ENCODE measurements at regions not wholly inside any gene's neighbourhood (a gene's known extent, or its start where the extent isn't known, plus 50 kb on each side); places are given as distances from the start of the nearest gene placed in this dataset.

DNA sequence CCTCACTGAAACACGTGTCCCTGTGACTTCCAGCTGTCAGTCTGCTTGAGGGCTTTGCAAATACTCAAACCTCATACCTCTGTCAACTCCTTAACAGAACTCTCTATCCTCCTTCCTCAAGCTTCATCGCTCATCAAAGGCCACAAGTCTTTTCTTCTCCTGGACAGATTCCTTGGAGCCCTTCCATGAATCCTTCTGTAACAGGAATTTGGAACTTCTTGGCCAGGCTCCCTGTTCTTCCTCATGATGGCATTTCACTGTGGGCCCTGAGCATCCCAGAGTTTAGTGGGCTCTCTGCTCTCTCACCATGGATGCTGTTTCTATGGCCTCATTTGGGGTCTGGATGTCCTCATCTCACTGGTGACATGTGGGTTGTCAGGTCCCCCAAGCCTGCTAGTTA is 105.0 kb upstream of the TLE3 start:
- Histone ChIP-seq H3K27me3 (ENCODE audit: control insufficient read depth, insufficient read depth, low read length) (peaks cover 2% of the 10 kb centered on the region), H3K4me3 (ENCODE audit: low read depth, low read length) (no peak overlapping the region), H3K36me3 (ENCODE audit: control insufficient read depth, insufficient read depth, low read length) (no peaks in the 10 kb centered on the region)
- no peak for TF ChIP-seq CTCF (IDR thresholded peaks at IDR 0.05; ENCODE audit: insufficient read depth, low read length, poor library complexity, severe bottlenecking)
- DNase-seq (ENCODE audit: low read depth) = no peak

- peaks cover 2% of the 10 kb centered on the region for H3K27me3 ChIP-seq (ENCODE audit: control insufficient read depth, insufficient read depth, low read length)
- TF ChIP-seq CTCF (IDR thresholded peaks at IDR 0.05; ENCODE audit: insufficient read depth, low read length, poor library complexity, severe bottlenecking) = no peak
- DNase-seq (ENCODE audit: low read depth) = no peak
- H3K36me3 ChIP-seq (ENCODE audit: control insufficient read depth, insufficient read depth, low read length) = no peaks in the 10 kb centered on the region
- H3K4me3 ChIP-seq (ENCODE audit: low read depth, low read length) = no peak overlapping the region
Observed at GRCh38 chr15:70201425-70201775, 103.7 kb upstream of the TLE3 start.

DNA sequence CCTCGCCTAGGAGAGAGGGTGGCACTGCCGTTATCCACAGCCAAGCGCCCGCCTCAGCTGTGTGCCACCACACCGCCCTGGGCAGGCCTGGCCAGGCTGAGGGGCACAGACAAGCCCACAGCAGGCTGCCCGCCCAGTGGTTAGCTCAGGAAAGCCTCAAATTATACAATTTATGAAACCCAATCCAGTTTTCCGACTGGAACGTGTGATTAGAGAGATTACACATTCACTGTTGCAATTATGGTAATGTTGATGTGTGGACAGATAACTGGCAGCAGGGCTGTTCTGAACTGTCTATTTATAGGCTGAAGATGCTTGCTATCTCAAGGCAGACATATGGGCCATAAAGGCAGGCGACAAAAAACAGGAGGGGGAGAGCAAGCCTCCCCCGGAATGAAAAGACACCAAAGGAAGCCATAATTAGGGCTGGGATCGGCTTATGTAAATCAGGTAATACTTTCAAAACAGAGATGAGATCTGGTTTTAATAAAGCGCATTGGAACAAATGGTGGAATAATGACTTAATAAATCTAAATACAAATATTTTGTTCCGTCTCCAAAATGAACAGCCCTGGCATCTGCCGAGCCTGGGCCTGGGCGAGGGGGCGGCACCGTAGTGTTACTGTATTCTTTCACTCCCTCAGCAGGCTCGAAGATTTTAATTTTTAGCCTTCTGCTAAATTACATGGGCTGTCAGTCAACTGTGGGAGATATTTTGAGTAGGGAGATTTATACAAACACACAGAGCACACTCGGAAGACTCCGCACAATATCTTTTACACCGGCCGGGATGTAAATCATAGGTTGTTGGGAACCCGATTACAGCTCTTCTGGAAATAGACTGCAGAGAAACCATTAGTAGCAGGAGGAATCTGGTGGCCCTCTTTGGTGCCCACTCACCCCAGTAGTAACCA is 103.1 kb upstream of the TLE3 start:
- no peak for DNase-seq (ENCODE audit: low read depth)
- Histone ChIP-seq H3K36me3 (ENCODE audit: control insufficient read depth, insufficient read depth, low read length) (no peaks in the 10 kb centered on the region), H3K4me3 (ENCODE audit: low read depth, low read length) (no peak overlapping the region), H3K27me3 (ENCODE audit: control insufficient read depth, insufficient read depth, low read length) (peaks cover 2% of the 10 kb centered on the region)
- no peak for TF ChIP-seq CTCF (IDR thresholded peaks at IDR 0.05; ENCODE audit: insufficient read depth, low read length, poor library complexity, severe bottlenecking)

GRCh38 chr15:70199540-70200410 is 102.1 kb upstream of the TLE3 start:
- no peak for DNase-seq (ENCODE audit: low read depth)
- H3K36me3 ChIP-seq (ENCODE audit: control insufficient read depth, insufficient read depth, low read length) = no peaks in the 10 kb centered on the region
- H3K27me3 ChIP-seq (ENCODE audit: control insufficient read depth, insufficient read depth, low read length) = peaks cover 2% of the 10 kb centered on the region
- TF ChIP-seq CTCF (IDR thresholded peaks at IDR 0.05; ENCODE audit: insufficient read depth, low read length, poor library complexity, severe bottlenecking) = no peak
- no peak overlapping the region for H3K4me3 ChIP-seq (ENCODE audit: low read depth, low read length)

- TF ChIP-seq CTCF (IDR thresholded peaks at IDR 0.05; ENCODE audit: insufficient read depth, low read length, poor library complexity, severe bottlenecking) = no peak
Observed at GRCh38 chr15:70199124-70199482, 101.4 kb upstream of the TLE3 start.

More at GRCh38 chr15:70199124-70199482, 101.4 kb upstream of the TLE3 start:
- H3K27me3 ChIP-seq (ENCODE audit: control insufficient read depth, insufficient read depth, low read length) = peaks cover 2% of the 10 kb centered on the region
- DNase-seq (ENCODE audit: low read depth) = no peak
- H3K4me3 ChIP-seq (ENCODE audit: low read depth, low read length) = no peak overlapping the region
- no peaks in the 10 kb centered on the region for H3K36me3 ChIP-seq (ENCODE audit: control insufficient read depth, insufficient read depth, low read length)
